AG09319 (cell line): ENCODE measurements at regions not wholly inside any gene's neighbourhood (a gene's known extent, or its start where the extent isn't known, plus 50 kb on each side); places are given as distances from the start of the nearest gene placed in this dataset.

ENCODE experiments used
- DNase-seq: peaks from one replicate; pipeline ENCODE4 v3.0.0-alpha.2; 2010; ENCODE audit warnings: low read depth; ENCODE audit errors: extremely low read depth
- CTCF ChIP-seq: IDR thresholded peaks from 2 replicates; pipeline ENCODE4 v1.5.1; 2011; ENCODE audit warnings: low read depth, mild to moderate bottlenecking, inconsistent platforms, low read length, moderate library complexity

- no peak for DNase-seq
- no peak for TF ChIP-seq CTCF
Measured at GRCh38 chr7:54906963-54907362, 111.9 kb upstream of the EGFR start.

GRCh38 chr7:54907981-54908380, 110.8 kb upstream of the EGFR start:
- TF ChIP-seq CTCF = no peak
- no peak for DNase-seq

GRCh38 chr7:54908760-54909438, 109.9 kb upstream of the EGFR start:
- TF ChIP-seq CTCF = no peak
- no peak for DNase-seq

- no peak for TF ChIP-seq CTCF
- DNase-seq = no peak
Measured at GRCh38 chr7:54915870-54916598, 102.8 kb upstream of the EGFR start.

DNA sequence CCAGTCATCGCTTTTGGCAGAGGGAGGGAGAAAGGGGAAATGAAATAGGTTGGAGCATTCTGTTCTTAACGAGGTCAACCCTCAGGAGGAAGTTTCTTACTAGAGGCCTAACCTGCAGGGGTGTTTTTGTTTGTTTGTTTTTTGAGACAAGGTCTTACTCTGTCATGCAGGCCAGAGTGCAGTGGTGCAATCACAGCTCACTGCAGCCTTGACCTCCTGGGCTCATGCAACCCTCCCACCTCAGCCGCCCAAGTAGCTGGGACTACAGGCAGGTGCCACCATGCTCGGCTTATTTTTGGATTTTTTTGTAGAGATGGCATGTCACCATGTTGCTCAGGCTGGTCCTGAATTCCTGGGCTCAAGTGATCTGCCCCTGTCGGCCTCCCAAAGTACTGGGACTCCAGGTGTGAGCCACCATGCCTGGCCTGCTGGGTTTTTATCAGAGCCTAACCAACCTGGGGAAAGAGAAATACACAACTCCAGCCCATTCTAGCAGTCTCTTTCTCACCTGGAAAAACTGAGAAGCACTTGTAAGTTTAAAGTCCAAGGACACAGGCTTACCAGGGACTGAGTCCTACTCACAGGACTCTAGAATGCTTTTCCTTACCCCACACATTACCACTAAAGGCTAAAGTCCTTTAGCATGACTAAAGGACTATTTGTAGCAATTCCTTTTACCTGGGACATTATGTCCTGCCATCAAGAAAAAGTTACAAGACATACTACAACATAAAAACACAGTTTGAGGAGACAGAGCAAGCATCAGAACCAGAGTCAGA, 101.0 kb upstream of the EGFR start:
- TF ChIP-seq CTCF = no peak
- no peak for DNase-seq

DNA sequence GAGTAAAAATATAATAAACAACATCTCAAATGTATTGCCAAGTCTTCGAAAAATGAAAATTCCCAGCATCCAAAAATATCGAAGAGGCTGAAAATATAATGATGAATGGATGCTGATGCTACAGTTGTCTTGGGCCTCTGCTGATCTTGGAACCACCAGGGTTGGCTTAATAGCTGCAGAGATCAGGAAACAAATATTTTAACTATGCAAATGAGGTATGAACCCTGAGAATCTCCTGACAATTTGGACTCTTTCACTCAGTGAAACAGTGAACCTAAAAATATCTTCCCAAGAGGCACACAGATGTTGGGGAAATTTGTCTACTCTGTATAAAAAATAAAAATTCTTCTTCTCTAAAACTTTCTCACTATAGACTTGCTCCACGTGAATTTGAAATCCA, 97.7 kb upstream of the EGFR start:
- DNase-seq = no peak
- no peak for TF ChIP-seq CTCF

- no peak for TF ChIP-seq CTCF
- DNase-seq = no peak
Measured at GRCh38 chr7:54931532-54931931, 87.3 kb upstream of the EGFR start.
